ENCODE measurements at regions not wholly inside any gene's neighbourhood (a gene's known extent, or its start where the extent isn't known, plus 50 kb on each side); places are given as distances from the start of the nearest gene placed in this dataset.

DNA sequence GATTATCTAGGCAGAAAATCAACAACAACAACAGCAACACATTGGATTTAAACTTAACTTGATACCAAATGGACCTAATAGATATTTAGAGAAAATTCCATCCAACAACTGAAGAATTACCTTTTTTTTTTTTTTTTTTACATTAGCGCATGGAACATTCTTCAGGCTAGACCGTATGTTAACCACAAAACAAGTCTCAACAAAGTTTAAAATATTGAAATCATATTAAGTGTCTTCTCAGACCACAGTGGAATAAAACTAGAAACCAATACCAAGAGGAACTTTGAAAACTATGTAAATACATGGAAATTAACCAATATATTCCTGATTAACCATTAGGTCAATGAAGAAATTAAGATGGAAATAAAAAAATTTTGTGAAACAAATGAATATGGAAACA lies 315.8 kb downstream of the CSNK1G3 start:
- TF ChIP-seq, protein P1, sequence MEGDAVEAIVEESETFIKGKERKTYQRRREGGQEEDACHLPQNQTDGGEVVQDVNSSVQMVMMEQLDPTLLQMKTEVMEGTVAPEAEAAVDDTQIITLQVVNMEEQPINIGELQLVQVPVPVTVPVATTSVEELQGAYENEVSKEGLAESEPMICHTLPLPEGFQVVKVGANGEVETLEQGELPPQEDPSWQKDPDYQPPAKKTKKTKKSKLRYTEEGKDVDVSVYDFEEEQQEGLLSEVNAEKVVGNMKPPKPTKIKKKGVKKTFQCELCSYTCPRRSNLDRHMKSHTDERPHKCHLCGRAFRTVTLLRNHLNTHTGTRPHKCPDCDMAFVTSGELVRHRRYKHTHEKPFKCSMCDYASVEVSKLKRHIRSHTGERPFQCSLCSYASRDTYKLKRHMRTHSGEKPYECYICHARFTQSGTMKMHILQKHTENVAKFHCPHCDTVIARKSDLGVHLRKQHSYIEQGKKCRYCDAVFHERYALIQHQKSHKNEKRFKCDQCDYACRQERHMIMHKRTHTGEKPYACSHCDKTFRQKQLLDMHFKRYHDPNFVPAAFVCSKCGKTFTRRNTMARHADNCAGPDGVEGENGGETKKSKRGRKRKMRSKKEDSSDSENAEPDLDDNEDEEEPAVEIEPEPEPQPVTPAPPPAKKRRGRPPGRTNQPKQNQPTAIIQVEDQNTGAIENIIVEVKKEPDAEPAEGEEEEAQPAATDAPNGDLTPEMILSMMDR (IDR thresholded peaks at IDR 0.05): no peak
- no peak for TF ChIP-seq EZH2 (IDR thresholded peaks at IDR 0.05; ENCODE audit: borderline replicate concordance, insufficient read depth, low read depth, low read length, poor library complexity, severe bottlenecking)
